CD4-positive, CD25-positive, alpha-beta regulatory T cell (primary cell): ENCODE measurements at regions not wholly inside any gene's neighbourhood (a gene's known extent, or its start where the extent isn't known, plus 50 kb on each side); places are given as distances from the start of the nearest gene placed in this dataset.
A peak's percentile ranks its signal among the peaks of the same experiment; 100 is the strongest.
"Not testable (repeated sequence)": the region's sequence is repeated elsewhere in the genome, so short reads cannot be mapped to it uniquely, and the experiment has no call there.

ENCODE experiments used
- ATAC-seq, 2 donors: fragments of 150-1000 bp; cut with Tn5 transposase; one replicate each; pipeline ENCODE4 v1.10.0; 2021; ENCODE audit warnings: low read depth in 2 of 2, moderate number of reproducible peaks in 2 of 2, moderate library complexity in 1 of 2
- DNase-seq, 3 donors: peaks; one replicate each; pipeline versions ENCODE4 v3.0.0 to v3.0.0-alpha.2; 2012 to 2022; ENCODE audit warnings: mixed read lengths in 1 of 3
- H3K27ac ChIP-seq: one replicate; pipeline ENCODE4 v1.7.0; 2013; ENCODE audit warnings: mild to moderate bottlenecking, low read length; ENCODE audit not compliant: insufficient read depth, poor library complexity, severe bottlenecking
- H3K27me3 ChIP-seq: one replicate; pipeline ENCODE4 v1.7.0; 2013; ENCODE audit warnings: low read length; ENCODE audit not compliant: control insufficient read depth, insufficient read depth
- H3K36me3 ChIP-seq: one replicate; pipeline ENCODE4 v1.7.0; 2013; ENCODE audit warnings: mild to moderate bottlenecking, low read length, moderate library complexity; ENCODE audit not compliant: control insufficient read depth, insufficient read depth
- H3K4me1 ChIP-seq: 2 replicates; pipeline ENCODE4 v1.7.0; 2013; ENCODE audit warnings: mild to moderate bottlenecking, low read length; ENCODE audit not compliant: insufficient read depth, control insufficient read depth, poor library complexity, severe bottlenecking
- H3K4me3 ChIP-seq: one replicate; pipeline ENCODE4 v1.7.0; 2013; ENCODE audit warnings: low read depth, mild to moderate bottlenecking, low read length, moderate library complexity
- H3K9me3 ChIP-seq, 2 experiments: 1 replicate in 1 of 2; 2 replicates in 1 of 2; pipeline ENCODE4 v1.7.0; 2013; ENCODE audit warnings: low read length in 2 of 2, mild to moderate bottlenecking in 1 of 2, moderate library complexity in 1 of 2; ENCODE audit not compliant: control insufficient read depth in 2 of 2
- H3K27ac Mint-ChIP-seq, 3 donors: one replicate each; pipeline ENCODE4 v1.8.0; 2020 to 2022; ENCODE audit warnings: mild to moderate bottlenecking in 3 of 3, mixed read lengths in 3 of 3, moderate library complexity in 2 of 3
- H3K27me3 Mint-ChIP-seq: one replicate; pipeline ENCODE4 v1.8.0; 2022; ENCODE audit warnings: mild to moderate bottlenecking, mixed read lengths
- H3K36me3 Mint-ChIP-seq: one replicate; pipeline ENCODE4 v1.8.0; 2020; ENCODE audit warnings: mixed read lengths
- H3K4me1 Mint-ChIP-seq, 4 donors: one replicate each; pipeline ENCODE4 v1.8.0; 2020 to 2022; ENCODE audit warnings: mixed read lengths in 4 of 4, mild to moderate bottlenecking in 1 of 4
- H3K4me3 Mint-ChIP-seq, 4 donors: one replicate each; pipeline ENCODE4 v1.8.0; 2020 to 2022; ENCODE audit warnings: mild to moderate bottlenecking in 4 of 4, mixed read lengths in 4 of 4, moderate library complexity in 3 of 4
- H3K9me3 Mint-ChIP-seq, 7 donors: one replicate each; pipeline ENCODE4 v1.8.0; 2020 to 2022; ENCODE audit warnings: mixed read lengths in 7 of 7, mild to moderate bottlenecking in 3 of 7, moderate library complexity in 2 of 7

- peaks cover 0 to 6% (median 3%) of the 10 kb centered on the region in 4 donors for H3K4me1 Mint-ChIP-seq
- no peak overlapping the region for H3K4me3 ChIP-seq
- H3K27ac ChIP-seq, result no peak overlapping the region
- no peaks in the 10 kb centered on the region for H3K36me3 Mint-ChIP-seq
- H3K27me3 Mint-ChIP-seq, result peaks cover 6% of the 10 kb centered on the region
- H3K4me3 Mint-ChIP-seq, result no peak overlapping the region
- H3K9me3 ChIP-seq, result no peaks in the 10 kb centered on the region
- ATAC-seq (no peak), DNase-seq (no peak)
- no peaks in the 10 kb centered on the region for H3K4me1 ChIP-seq
- no peaks in the 10 kb centered on the region for H3K27me3 ChIP-seq
- H3K36me3 ChIP-seq, result no peaks in the 10 kb centered on the region
- H3K27ac Mint-ChIP-seq, result no peak overlapping the region
- peaks cover 0 to 5% (median 0%) of the 10 kb centered on the region in 7 donors for H3K9me3 Mint-ChIP-seq
Observed at GRCh38 chr2:100703739-100704138, 116.2 kb upstream of the NPAS2 start.

GRCh38 chr2:100704156-100704555 is 115.8 kb upstream of the NPAS2 start:
- no peak for DNase-seq
- H3K27me3 ChIP-seq, result no peaks in the 10 kb centered on the region
- H3K4me1 ChIP-seq, result no peaks in the 10 kb centered on the region
- no peaks in the 10 kb centered on the region for H3K36me3 Mint-ChIP-seq
- H3K36me3 ChIP-seq, result no peaks in the 10 kb centered on the region
- H3K4me1 Mint-ChIP-seq, result peaks cover 0 to 6% (median 3%) of the 10 kb centered on the region in 4 donors
- H3K9me3 Mint-ChIP-seq, result peaks cover 0 to 5% (median 0%) of the 10 kb centered on the region in 7 donors
- no peak overlapping the region for H3K4me3 ChIP-seq
- ATAC-seq, result no peak
- no peak overlapping the region for H3K27ac ChIP-seq
- H3K9me3 ChIP-seq, result no peaks in the 10 kb centered on the region
- H3K4me3 Mint-ChIP-seq, result no peak overlapping the region
- peak overlapping the region in 1 of 3 donors; percentile 59 for H3K27ac Mint-ChIP-seq
- peaks cover 6% of the 10 kb centered on the region for H3K27me3 Mint-ChIP-seq

- ATAC-seq (no peak), DNase-seq (no peak)
- Histone ChIP-seq H3K4me1 (no peaks in the 10 kb centered on the region), H3K9me3 (no peaks in the 10 kb centered on the region), H3K27ac (no peak overlapping the region), H3K4me3 (no peak overlapping the region), H3K36me3 (no peaks in the 10 kb centered on the region), H3K27me3 (no peaks in the 10 kb centered on the region)
- Mint-ChIP-seq H3K27ac (no peak overlapping the region), H3K27me3 (peaks cover 6% of the 10 kb centered on the region), H3K4me3 (no peak overlapping the region), H3K4me1 (peaks cover 0 to 6% (median 3%) of the 10 kb centered on the region in 4 donors), H3K9me3 (peaks cover 0 to 5% (median 0%) of the 10 kb centered on the region in 7 donors), H3K36me3 (no peaks in the 10 kb centered on the region)
Observed at GRCh38 chr2:100704711-100705110, 115.2 kb upstream of the NPAS2 start.

GRCh38 chr2:100707016-100707947 is 112.7 kb upstream of the NPAS2 start:
- peak overlapping the region in 2 of 3 donors; percentile 21 to 50 for H3K27ac Mint-ChIP-seq
- no peaks in the 10 kb centered on the region for H3K36me3 ChIP-seq
- no peak overlapping the region for H3K27ac ChIP-seq
- H3K9me3 ChIP-seq, result no peaks in the 10 kb centered on the region
- H3K4me3 Mint-ChIP-seq, result peak overlapping the region in 1 of 4 donors; percentile 55
- no peak for DNase-seq
- no peaks in the 10 kb centered on the region for H3K36me3 Mint-ChIP-seq
- H3K4me1 ChIP-seq, result no peaks in the 10 kb centered on the region
- peaks cover 0 to 5% (median 2%) of the 10 kb centered on the region in 4 donors for H3K4me1 Mint-ChIP-seq
- H3K4me3 ChIP-seq, result no peak overlapping the region
- peaks cover 6% of the 10 kb centered on the region for H3K27me3 Mint-ChIP-seq
- no peaks in the 10 kb centered on the region for H3K9me3 Mint-ChIP-seq
- ATAC-seq, result no peak
- no peaks in the 10 kb centered on the region for H3K27me3 ChIP-seq

- Histone ChIP-seq H3K27me3 (no peaks in the 10 kb centered on the region), H3K4me3 (no peak overlapping the region), H3K9me3 (no peaks in the 10 kb centered on the region), H3K27ac (no peak overlapping the region), H3K4me1 (no peaks in the 10 kb centered on the region), H3K36me3 (no peaks in the 10 kb centered on the region)
- Mint-ChIP-seq H3K27me3 (peaks cover 6% of the 10 kb centered on the region), H3K9me3 (no peaks in the 10 kb centered on the region), H3K4me3 (no peak overlapping the region), H3K27ac (no peak overlapping the region), H3K4me1 (peaks cover 0 to 5% (median 2%) of the 10 kb centered on the region in 4 donors), H3K36me3 (no peaks in the 10 kb centered on the region)
- ATAC-seq (no peak), DNase-seq (no peak)
Observed at GRCh38 chr2:100708333-100708732, 111.6 kb upstream of the NPAS2 start.

GRCh38 chr2:100713106-100713505 is 106.8 kb upstream of the NPAS2 start:
- ATAC-seq, result no peak
- no peak for DNase-seq
- Mint-ChIP-seq H3K4me1 (no peaks in the 10 kb centered on the region), H3K9me3 (no peaks in the 10 kb centered on the region), H3K36me3 (no peaks in the 10 kb centered on the region), H3K27ac (no peak overlapping the region), H3K27me3 (no peaks in the 10 kb centered on the region), H3K4me3 (no peak overlapping the region)
- no peaks in the 10 kb centered on the region for H3K36me3 ChIP-seq
- H3K27me3 ChIP-seq, result no peaks in the 10 kb centered on the region
- H3K9me3 ChIP-seq, result no peaks in the 10 kb centered on the region
- H3K4me1 ChIP-seq, result no peaks in the 10 kb centered on the region
- H3K4me3 ChIP-seq, result no peak overlapping the region
- no peak overlapping the region for H3K27ac ChIP-seq

GRCh38 chr2:100714396-100715010 is 105.4 kb upstream of the NPAS2 start:
- ATAC-seq, H3K36me3 ChIP-seq, H3K4me3 ChIP-seq, DNase-seq, H3K27ac Mint-ChIP-seq, H3K36me3 Mint-ChIP-seq, H3K4me3 Mint-ChIP-seq, H3K4me1 Mint-ChIP-seq, H3K27me3 Mint-ChIP-seq, H3K4me1 ChIP-seq, H3K27me3 ChIP-seq, H3K9me3 Mint-ChIP-seq, H3K9me3 ChIP-seq, H3K27ac ChIP-seq: not testable (repeated sequence)
